ENCODE measurements at regions not wholly inside any gene's neighbourhood (a gene's known extent, or its start where the extent isn't known, plus 50 kb on each side); places are given as distances from the start of the nearest gene placed in this dataset.

GRCh38 chr5:135215617-135216470 is 181.8 kb upstream of the PITX1 start:
- no peak for TF ChIP-seq EZH2 (IDR thresholded peaks at IDR 0.05; ENCODE audit: borderline replicate concordance, low read depth, low read length, poor library complexity, severe bottlenecking)
- TF ChIP-seq CTCF (conservative IDR thresholded peaks at IDR 0.05; ENCODE audit: low read depth, low read length) = no peak
